GM10248 (cell line): ENCODE measurements at regions not wholly inside any gene's neighbourhood (a gene's known extent, or its start where the extent isn't known, plus 50 kb on each side); places are given as distances from the start of the nearest gene placed in this dataset.
"Not testable (repeated sequence)": the region's sequence is repeated elsewhere in the genome, so short reads cannot be mapped to it uniquely, and the experiment has no call there.

ENCODE experiments used
- CTCF ChIA-PET: fragments of 300-600 bp; sonication (Branson Sonifier 250); formaldehyde crosslinking; extraction: SDS; loops from one replicate; lab custom pipeline; 2021; ENCODE audit warnings: antibody characterized with exemption; lab: Yijun Ruan, JAX
- POLR2A ChIA-PET: fragments of 350-650 bp; sonication (Branson Sonifier 250); formaldehyde crosslinking; extraction: SDS; loops from one replicate; lab custom pipeline; 2020; ENCODE audit warnings: antibody characterized with exemption; lab: Yijun Ruan, JAX
- DNase-seq: peaks from one replicate; pipeline ENCODE4 v3.0.0; 2012; ENCODE audit errors: extremely low spot score
- TF ChIP-seq, protein P1 (sequence below): IDR thresholded peaks from 2 replicates; pipeline ENCODE4 v1.5.1; 2012; ENCODE audit warnings: mild to moderate bottlenecking, low read depth; ENCODE audit errors: extremely low read depth, missing control alignments, control extremely low read depth

DNA sequence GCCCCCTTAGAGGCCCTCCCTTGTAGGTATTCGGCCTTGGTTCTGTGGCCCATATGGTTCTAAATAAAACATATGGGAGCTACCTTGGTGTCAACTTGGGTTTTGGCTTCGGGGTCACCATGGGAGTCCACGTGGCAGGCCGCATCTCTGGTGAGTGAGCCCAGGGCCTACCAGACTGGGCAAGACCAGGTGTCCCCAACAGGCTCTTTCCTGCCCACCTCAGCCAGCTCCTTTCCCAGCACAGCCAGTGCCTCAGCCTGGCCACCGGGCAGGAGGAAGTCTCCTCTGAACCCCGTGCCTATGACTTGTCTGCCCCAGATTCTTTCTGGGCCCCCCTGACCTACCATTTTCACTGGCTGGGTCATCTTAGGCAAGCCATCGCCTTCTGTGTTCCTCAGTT lies 268.8 kb upstream of the TEKT4 start:
- POLR2A ChIA-PET, result no interaction called here
- CTCF ChIA-PET, result no interaction called here
- TF ChIP-seq, protein P1, sequence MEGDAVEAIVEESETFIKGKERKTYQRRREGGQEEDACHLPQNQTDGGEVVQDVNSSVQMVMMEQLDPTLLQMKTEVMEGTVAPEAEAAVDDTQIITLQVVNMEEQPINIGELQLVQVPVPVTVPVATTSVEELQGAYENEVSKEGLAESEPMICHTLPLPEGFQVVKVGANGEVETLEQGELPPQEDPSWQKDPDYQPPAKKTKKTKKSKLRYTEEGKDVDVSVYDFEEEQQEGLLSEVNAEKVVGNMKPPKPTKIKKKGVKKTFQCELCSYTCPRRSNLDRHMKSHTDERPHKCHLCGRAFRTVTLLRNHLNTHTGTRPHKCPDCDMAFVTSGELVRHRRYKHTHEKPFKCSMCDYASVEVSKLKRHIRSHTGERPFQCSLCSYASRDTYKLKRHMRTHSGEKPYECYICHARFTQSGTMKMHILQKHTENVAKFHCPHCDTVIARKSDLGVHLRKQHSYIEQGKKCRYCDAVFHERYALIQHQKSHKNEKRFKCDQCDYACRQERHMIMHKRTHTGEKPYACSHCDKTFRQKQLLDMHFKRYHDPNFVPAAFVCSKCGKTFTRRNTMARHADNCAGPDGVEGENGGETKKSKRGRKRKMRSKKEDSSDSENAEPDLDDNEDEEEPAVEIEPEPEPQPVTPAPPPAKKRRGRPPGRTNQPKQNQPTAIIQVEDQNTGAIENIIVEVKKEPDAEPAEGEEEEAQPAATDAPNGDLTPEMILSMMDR, result no peak
- no peak for DNase-seq

DNA sequence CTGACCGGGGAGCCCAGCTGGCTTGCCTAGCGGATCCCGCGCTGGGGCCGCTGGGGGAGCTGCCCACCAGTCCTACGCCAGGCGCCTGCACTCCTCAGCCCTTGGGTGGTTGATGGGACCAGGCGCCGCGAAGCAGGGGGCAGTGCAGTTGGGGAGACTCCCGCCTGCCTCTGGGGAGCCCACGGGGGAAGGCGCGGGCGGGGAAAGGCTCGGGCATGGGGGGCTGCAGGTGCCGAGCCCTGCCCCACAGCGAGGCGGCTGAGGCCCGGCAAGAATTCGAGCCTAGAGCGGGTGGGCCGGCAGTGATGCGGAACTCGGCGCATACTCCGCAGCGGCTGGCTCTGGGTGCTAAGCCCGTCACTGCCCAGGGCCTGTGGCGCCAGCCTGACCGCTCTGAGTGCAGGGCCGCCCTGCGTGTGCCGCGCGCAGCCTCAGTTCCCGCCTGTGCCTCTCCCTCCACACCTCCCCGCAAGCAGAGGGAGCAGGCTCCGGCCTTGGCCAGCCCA lies 249.1 kb upstream of the TEKT4 start:
- CTCF ChIA-PET, result no interaction called here

DNA sequence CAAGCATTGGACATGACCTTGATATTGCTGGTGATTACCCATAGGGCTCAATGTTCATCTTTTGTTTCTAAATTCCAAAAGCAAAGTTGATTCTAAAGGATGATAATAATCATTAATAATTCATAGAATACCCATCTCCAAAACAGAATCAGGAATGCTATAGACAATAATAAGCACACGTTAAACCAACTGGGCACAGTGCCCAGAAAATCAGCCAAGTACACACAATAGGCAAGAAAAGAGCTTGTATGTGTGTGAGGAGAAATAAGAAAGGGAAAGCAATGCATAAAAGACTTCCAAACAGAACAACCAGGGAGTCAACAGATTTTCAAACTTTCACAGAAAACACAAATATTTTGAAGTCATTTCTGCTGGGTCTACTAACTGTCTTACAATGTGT lies 242.3 kb upstream of the TEKT4 start:
- CTCF ChIA-PET, POLR2A ChIA-PET, DNase-seq: not testable (repeated sequence)

More for the DNA sequence above, 249.1 kb upstream of the TEKT4 start:
- POLR2A ChIA-PET, result no interaction called here
- TF ChIP-seq, protein P1, result no peak
- no peak for DNase-seq

DNA sequence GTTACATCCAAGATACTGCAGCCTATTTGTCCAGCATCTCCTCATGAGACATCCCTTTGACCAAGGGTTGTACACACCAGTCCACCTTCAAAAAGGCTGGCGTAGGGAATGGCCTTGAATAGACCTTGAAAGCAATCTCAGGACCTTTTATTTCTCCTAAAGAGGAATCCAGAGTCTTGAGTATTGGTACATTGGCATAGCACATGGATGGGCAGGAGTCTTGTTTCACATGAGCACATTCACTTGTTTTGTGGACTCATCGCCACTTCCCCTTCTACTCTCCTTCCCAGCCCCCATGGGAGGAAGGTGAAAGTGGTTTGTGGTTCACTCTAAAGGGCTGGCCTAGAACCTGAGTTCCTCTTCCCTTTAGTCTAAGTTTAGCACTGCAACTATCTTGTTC lies 229.8 kb upstream of the TEKT4 start:
- POLR2A ChIA-PET, CTCF ChIA-PET, DNase-seq: not testable (repeated sequence)

DNA sequence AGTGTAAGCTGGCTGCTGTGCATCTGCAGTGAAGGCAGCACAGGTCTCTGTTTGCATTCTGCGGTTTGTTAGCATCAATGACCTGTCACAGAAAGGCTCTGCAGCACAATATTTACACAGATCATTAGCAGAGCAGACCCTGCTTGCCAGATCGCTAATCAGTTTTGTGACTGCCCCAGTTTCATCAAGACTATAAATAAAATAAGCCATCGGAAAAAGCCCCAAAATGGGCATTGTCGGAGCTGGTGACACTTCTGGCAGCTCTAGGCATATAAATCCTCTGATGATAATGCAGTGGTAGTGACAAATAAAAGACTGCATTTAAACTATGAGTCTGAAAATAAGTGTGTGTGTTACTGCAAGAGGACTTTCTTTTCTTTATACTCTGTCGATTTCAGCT lies 219.1 kb upstream of the TEKT4 start:
- POLR2A ChIA-PET, CTCF ChIA-PET, DNase-seq: not testable (repeated sequence)

DNA sequence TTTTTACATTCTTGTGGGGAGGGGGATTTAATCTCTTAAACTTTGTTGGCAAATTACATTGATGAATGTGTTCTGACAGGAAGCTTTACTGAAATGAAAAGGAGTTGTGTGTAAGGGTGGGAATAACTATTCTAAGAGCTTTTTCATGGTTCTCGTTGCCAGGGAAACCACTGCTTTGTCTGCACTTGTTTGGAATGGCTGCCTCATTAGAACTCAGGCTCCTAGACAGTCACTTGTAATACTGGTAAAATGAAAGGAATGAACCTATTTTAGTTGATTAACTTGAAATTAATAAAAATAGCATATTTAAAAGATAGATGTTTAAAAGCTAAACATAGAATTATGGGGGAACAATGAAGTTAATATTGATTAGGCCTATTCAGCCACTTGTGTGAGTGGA lies 201.4 kb upstream of the TEKT4 start:
- DNase-seq, CTCF ChIA-PET, POLR2A ChIA-PET: not testable (repeated sequence)

DNA sequence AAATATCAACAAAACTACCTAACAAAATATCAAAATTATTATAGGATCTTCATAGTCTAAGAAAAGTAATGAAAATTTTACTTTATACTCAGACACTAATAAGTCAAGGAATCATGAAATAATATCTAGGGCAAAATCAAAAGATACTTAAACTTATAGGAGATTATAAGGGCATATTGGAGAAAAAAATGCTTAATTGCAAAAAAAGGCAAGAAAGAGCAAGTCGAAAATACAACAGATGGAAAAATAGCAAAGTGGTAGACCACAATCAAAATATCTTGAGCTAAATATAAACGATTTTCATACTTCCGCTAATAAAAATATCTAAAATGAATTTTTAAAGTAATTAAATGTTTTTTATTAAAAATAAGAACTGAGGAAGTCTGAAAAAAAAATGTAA lies 177.0 kb upstream of the TEKT4 start:
- DNase-seq, POLR2A ChIA-PET, CTCF ChIA-PET: not testable (repeated sequence)

DNA sequence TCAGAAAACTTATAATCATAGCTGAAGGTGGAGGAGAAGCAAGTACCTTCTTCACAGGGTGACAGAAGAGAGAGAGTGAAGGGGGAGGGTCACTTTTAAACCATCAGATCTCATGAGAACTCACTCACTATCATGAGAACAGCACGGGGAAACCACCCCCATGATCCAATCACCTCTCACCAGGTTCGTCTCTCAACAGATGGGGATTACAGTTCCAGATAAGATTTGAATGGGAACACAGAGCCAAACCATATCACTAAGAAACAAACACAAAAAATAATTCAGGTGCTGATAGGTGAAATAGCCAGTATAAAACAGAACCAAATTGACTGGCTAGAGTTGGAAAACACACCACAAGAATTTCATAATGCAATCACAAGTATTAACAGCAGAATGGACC lies 162.2 kb upstream of the TEKT4 start:
- POLR2A ChIA-PET, CTCF ChIA-PET, DNase-seq: not testable (repeated sequence)

DNA sequence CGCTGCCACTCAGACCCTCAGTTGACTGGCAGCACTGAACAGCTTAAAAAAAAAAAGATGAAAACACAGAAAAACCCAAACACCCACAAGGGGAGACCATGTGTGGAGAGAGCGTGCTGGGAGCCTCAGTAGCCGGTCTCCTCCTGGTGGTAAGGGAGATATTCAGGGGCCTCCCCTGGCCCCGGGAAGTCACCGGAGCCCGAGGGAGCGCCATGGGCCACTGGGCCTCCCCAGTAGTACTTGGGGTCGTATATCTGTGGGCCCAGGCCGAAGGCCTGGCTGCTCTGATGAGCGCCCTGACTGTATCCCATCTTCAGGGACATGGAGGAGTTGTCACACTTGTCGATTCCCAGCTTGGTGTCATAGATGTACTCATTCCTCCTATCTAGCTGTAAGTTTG lies 145.7 kb upstream of the TEKT4 start:
- TF ChIP-seq, protein P1, result no peak
- CTCF ChIA-PET, result no interaction called here
- no peak for DNase-seq
- POLR2A ChIA-PET, result no interaction called here

DNA sequence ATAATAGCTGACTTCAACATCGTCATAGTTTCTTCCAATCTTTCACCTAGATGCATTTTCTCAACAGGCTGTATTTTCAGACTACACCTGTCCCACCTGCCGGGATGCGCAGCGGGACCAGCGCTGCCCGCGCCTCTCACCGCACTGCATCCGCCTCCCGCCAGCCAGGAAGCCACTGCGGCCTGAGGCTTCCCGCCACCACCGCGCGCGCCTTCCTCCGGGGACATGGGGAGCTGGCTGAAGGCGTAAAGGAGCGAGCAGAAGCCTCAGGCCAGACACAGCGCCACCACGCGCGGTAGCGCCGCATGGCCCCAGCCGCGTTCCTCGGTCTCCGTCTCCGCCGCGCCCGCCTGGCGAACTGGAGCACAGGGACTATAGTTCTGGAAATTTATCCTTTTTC lies 135.7 kb upstream of the TEKT4 start:
- DNase-seq, CTCF ChIA-PET, POLR2A ChIA-PET: not testable (repeated sequence)

DNA sequence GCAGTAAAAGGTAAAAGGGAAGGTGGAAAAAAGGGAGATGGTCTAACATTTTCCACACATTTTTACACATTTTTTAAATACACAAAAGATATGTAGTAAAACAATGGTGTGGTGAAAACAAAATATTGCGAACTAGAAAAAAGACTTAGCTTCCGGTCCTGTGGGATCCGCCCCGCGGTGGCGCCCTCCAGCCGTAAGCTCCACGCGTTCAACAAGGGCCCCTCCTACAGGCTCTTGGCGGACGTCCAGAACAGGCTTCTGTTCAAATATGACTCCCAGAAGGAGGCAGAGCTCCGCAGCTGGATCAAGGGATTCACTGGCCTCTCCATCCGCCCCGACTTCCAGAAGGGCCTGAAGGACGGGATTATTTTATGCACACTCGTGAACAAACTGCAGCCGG lies 134.1 kb upstream of the TEKT4 start:
- POLR2A ChIA-PET, DNase-seq, CTCF ChIA-PET: not testable (repeated sequence)

DNA sequence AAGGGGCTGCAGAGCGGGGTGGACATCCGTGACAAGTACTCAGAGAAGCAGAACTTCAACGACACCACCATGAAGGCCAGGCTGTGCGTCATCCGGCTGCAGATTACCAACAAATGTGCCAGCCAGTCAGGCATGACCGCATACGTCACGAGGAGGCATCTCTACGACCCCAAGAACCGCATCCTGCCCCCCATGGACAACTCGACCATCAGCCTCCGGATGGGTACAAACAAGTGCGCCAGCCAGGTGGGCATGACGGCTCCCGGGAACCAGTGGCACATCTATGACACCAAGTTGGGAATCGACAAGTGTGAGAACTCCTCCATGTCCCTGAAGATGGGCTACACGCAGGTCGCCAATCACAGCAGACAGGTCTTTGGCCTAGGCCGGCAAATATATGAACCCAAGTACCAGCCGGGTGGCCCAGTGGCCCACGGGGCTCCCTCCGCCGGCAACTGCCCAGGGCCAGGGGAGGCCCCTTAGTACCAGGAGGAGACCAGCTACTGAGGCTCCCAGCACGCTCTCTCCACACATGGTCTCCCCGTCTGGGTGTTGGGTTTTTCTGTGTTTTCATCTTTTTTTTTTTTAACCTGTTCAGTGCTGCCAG lies 133.4 kb upstream of the TEKT4 start:
- DNase-seq, CTCF ChIA-PET, POLR2A ChIA-PET: not testable (repeated sequence)
